DOHH2 (cell line): ENCODE measurements at regions not wholly inside any gene's neighbourhood (a gene's known extent, or its start where the extent isn't known, plus 50 kb on each side); places are given as distances from the start of the nearest gene placed in this dataset.

ENCODE experiments used
- H3F3A ChIP-seq: fragments of 200-600 bp; sonication (generic), shearing (Covaris generic); 2 replicates; pipeline ENCODE4 v1.6.0; 2016; ENCODE audit warnings: antibody characterized with exemption, mild to moderate bottlenecking; ENCODE audit not compliant: control insufficient read depth, insufficient read depth
- H3K27ac ChIP-seq: fragments of 200-600 bp; sonication (generic); 2 replicates; pipeline ENCODE4 v1.5.1; 2014; ENCODE audit warnings: low read depth, mild to moderate bottlenecking, low read length, moderate library complexity
- H3K27me3 ChIP-seq: fragments of 200-600 bp; sonication (generic); 2 replicates; pipeline ENCODE4 v1.6.1; 2014; ENCODE audit warnings: mild to moderate bottlenecking, low read length, mixed read lengths; ENCODE audit not compliant: control insufficient read depth
- H3K36me3 ChIP-seq: fragments of 200-600 bp; sonication (generic); 2 replicates; pipeline ENCODE4 v1.6.1; 2014; ENCODE audit warnings: mild to moderate bottlenecking, low read length, moderate library complexity, mixed read lengths; ENCODE audit not compliant: control insufficient read depth
- H3K4me1 ChIP-seq: fragments of 200-600 bp; sonication (generic); 2 replicates; pipeline ENCODE4 v1.6.1; 2014; ENCODE audit warnings: mild to moderate bottlenecking, low read length, mixed read lengths; ENCODE audit not compliant: control insufficient read depth
- H3K4me2 ChIP-seq: fragments of 200-600 bp; sonication (generic); 2 replicates; pipeline ENCODE4 v1.6.0; 2014; ENCODE audit warnings: mild to moderate bottlenecking, low read length, moderate library complexity
- H3K4me3 ChIP-seq: fragments of 200-600 bp; sonication (generic); 2 replicates; pipeline ENCODE4 v1.5.1; 2014; ENCODE audit warnings: mild to moderate bottlenecking, low read length, mixed read lengths
- H3K79me2 ChIP-seq: fragments of 200-600 bp; sonication (generic); 2 replicates; pipeline ENCODE4 v1.6.1; 2014; ENCODE audit warnings: mild to moderate bottlenecking, low read length, mixed read lengths; ENCODE audit not compliant: control insufficient read depth
- H3K9me2 ChIP-seq: fragments of 200-600 bp; sonication (generic); replicated peaks from 2 replicates; pipeline ENCODE4 v1.6.1; 2014; ENCODE audit warnings: mild to moderate bottlenecking, low read length, mixed read lengths; ENCODE audit not compliant: control insufficient read depth
- H3K9me3 ChIP-seq: fragments of 200-600 bp; sonication (generic); 2 replicates; pipeline ENCODE4 v1.6.1; 2014; ENCODE audit warnings: antibody characterized with exemption, low read length, mixed read lengths; ENCODE audit not compliant: control insufficient read depth, insufficient read depth
- H4K20me1 ChIP-seq: fragments of 200-600 bp; sonication (generic); 2 replicates; pipeline ENCODE4 v1.6.0; 2014; ENCODE audit warnings: low read depth, mild to moderate bottlenecking, antibody characterized with exemption, low read length, moderate library complexity; ENCODE audit not compliant: control insufficient read depth, insufficient read depth
- CTCF ChIP-seq: fragments of 200-600 bp; sonication (generic); IDR thresholded peaks from one replicate; pipeline ENCODE4 v1.5.1; 2014; ENCODE audit warnings: antibody characterized with exemption, mild to moderate bottlenecking, low read depth, low read length; ENCODE audit not compliant: poor library complexity, severe bottlenecking
- EZH2phosphoT487 ChIP-seq: fragments of 200-600 bp; sonication (generic); IDR thresholded peaks from 2 replicates; pipeline ENCODE4 v1.6.1; 2017; ENCODE audit warnings: borderline replicate concordance, mild to moderate bottlenecking, antibody characterized with exemption, low read length, moderate library complexity, mixed read lengths

GRCh38 chr5:77840930-77841329, 64.8 kb upstream of the TBCA start:
- Histone ChIP-seq H4K20me1 (no peaks in the 10 kb centered on the region), H3K27me3 (peaks cover 25% of the 10 kb centered on the region), H3K27ac (no peak overlapping the region), H3K4me1 (peaks cover 4% of the 10 kb centered on the region; the same call in 1 of the 2 replicates), H3K4me3 (no peak overlapping the region), H3K36me3 (no peaks in the 10 kb centered on the region), H3K79me2 (no peaks in the 10 kb centered on the region), H3K4me2 (no peak overlapping the region), H3F3A (no peaks in the 10 kb centered on the region), H3K9me2 (no peaks in the 10 kb centered on the region), H3K9me3 (no peaks in the 10 kb centered on the region; the same call in 1 of the 2 replicates)
- TF ChIP-seq CTCF (no peak), EZH2phosphoT487 (no peak)

- Histone ChIP-seq H3K27ac (no peak overlapping the region), H3K4me2 (no peak overlapping the region), H3K9me3 (no peaks in the 10 kb centered on the region; the same call in 1 of the 2 replicates), H3F3A (no peaks in the 10 kb centered on the region), H3K9me2 (no peaks in the 10 kb centered on the region), H3K4me3 (no peak overlapping the region), H3K36me3 (no peaks in the 10 kb centered on the region), H3K79me2 (no peaks in the 10 kb centered on the region), H3K27me3 (peaks cover 20% of the 10 kb centered on the region), H3K4me1 (peaks cover 3% of the 10 kb centered on the region; the same call in 1 of the 2 replicates), H4K20me1 (no peaks in the 10 kb centered on the region)
- TF ChIP-seq EZH2phosphoT487, result no peak
- no peak for TF ChIP-seq CTCF
These were observed 63.6 kb upstream of the TBCA start for GRCh38 chr5:77839691-77840090.

- no peaks in the 10 kb centered on the region for H3K9me2 ChIP-seq
- H4K20me1 ChIP-seq, result no peaks in the 10 kb centered on the region
- no peaks in the 10 kb centered on the region; the same call in 1 of the 2 replicates for H3K9me3 ChIP-seq
- no peaks in the 10 kb centered on the region for H3K4me1 ChIP-seq
- no peak for TF ChIP-seq CTCF
- TF ChIP-seq EZH2phosphoT487, result no peak
- no peak overlapping the region for H3K4me3 ChIP-seq
- H3K27ac ChIP-seq, result no peak overlapping the region
- H3K4me2 ChIP-seq, result no peak overlapping the region
- H3K79me2 ChIP-seq, result no peaks in the 10 kb centered on the region
- no peaks in the 10 kb centered on the region for H3F3A ChIP-seq
- no peaks in the 10 kb centered on the region for H3K36me3 ChIP-seq
- peaks cover 2% of the 10 kb centered on the region; the same call in 1 of the 2 replicates for H3K27me3 ChIP-seq
These were observed 56.8 kb upstream of the TBCA start for GRCh38 chr5:77832938-77833337.
